GM18505 (cell line): ENCODE measurements at regions not wholly inside any gene's neighbourhood (a gene's known extent, or its start where the extent isn't known, plus 50 kb on each side); places are given as distances from the start of the nearest gene placed in this dataset.

Experiments
- ATAC-seq: cut with Tn5 transposase; IDR thresholded peaks from one replicate; pipeline ENCODE4 v1.9.1; 2021; ENCODE audit not compliant: unreplicated experiment
- POLR2A ChIP-seq: IDR thresholded peaks from 4 replicates; pipeline ENCODE4 v1.6.1; 2011; ENCODE audit warnings: borderline replicate concordance; ENCODE audit not compliant: insufficient read depth, insufficient read length; ENCODE audit errors: extremely low read depth

- no peak for ATAC-seq
- no peak for TF ChIP-seq POLR2A
These were observed 228.3 kb downstream of the MYCN start for GRCh38 chr2:16168506-16169264.

- no peak for ATAC-seq
- TF ChIP-seq POLR2A: no peak
These were observed 227.6 kb downstream of the MYCN start for GRCh38 chr2:16167870-16168426.

GRCh38 chr2:16167451-16167861 is 227.1 kb downstream of the MYCN start:
- ATAC-seq: no peak
- no peak for TF ChIP-seq POLR2A

GRCh38 chr2:16166327-16166981 is 226.1 kb downstream of the MYCN start:
- no peak for ATAC-seq
- no peak for TF ChIP-seq POLR2A

GRCh38 chr2:16165518-16166326 is 225.4 kb downstream of the MYCN start:
- no peak for ATAC-seq

GRCh38 chr2:16162491-16163040 is 222.2 kb downstream of the MYCN start:
- no peak for TF ChIP-seq POLR2A
- no peak for ATAC-seq

More at GRCh38 chr2:16165518-16166326, 225.4 kb downstream of the MYCN start:
- TF ChIP-seq POLR2A: no peak

- no peak for TF ChIP-seq POLR2A
- ATAC-seq: no peak
These were observed 221.6 kb downstream of the MYCN start for GRCh38 chr2:16161768-16162490.

- no peak for TF ChIP-seq POLR2A
- ATAC-seq: no peak
These were observed 220.8 kb downstream of the MYCN start for GRCh38 chr2:16161085-16161565.

GRCh38 chr2:16160281-16161084 is 220.1 kb downstream of the MYCN start:
- ATAC-seq: no peak
- TF ChIP-seq POLR2A: no peak

- ATAC-seq: no peak
- TF ChIP-seq POLR2A: no peak
These were observed 216.1 kb downstream of the MYCN start for GRCh38 chr2:16156411-16156810.

GRCh38 chr2:16155766-16156165 is 215.4 kb downstream of the MYCN start:
- no peak for ATAC-seq
- TF ChIP-seq POLR2A: no peak

- ATAC-seq: no peak
- TF ChIP-seq POLR2A: no peak
These were observed 215.0 kb downstream of the MYCN start for GRCh38 chr2:16155366-16155765.
